SK-N-MC (cell line): ENCODE measurements at regions not wholly inside any gene's neighbourhood (a gene's known extent, or its start where the extent isn't known, plus 50 kb on each side); places are given as distances from the start of the nearest gene placed in this dataset.

Source experiments
- EZH2 ChIP-seq: fragments of 200-600 bp; sonication (generic); IDR thresholded peaks from one replicate; pipeline ENCODE4 v1.6.1; 2017; ENCODE audit warnings: antibody characterized with exemption
- POLR2AphosphoS5 ChIP-seq: IDR thresholded peaks from 2 replicates; pipeline ENCODE4 v1.6.1; 2012; ENCODE audit warnings: mild to moderate bottlenecking, low read depth, low read length, borderline replicate concordance

GRCh38 chr5:18052569-18052968 lies 418.3 kb downstream of the TAF11L14 start:
- no peak for TF ChIP-seq POLR2AphosphoS5
- TF ChIP-seq EZH2 = no peak
